SK-N-SH (cell line): ENCODE measurements at regions not wholly inside any gene's neighbourhood (a gene's known extent, or its start where the extent isn't known, plus 50 kb on each side); places are given as distances from the start of the nearest gene placed in this dataset.
A peak's percentile ranks its signal among the peaks of the same experiment; 100 is the strongest.

Experiments used
- CTCF ChIA-PET: fragments of 300-600, 350-600 bp; formaldehyde crosslinking; extraction: SDS; loops from one replicate; lab custom pipeline; 2021; lab: Yijun Ruan, JAX
- POLR2A ChIA-PET: fragments of 350-600 bp; sonication (Branson Sonifier 250); formaldehyde crosslinking; extraction: SDS; loops from one replicate; lab custom pipeline; 2020; ENCODE audit warnings: antibody characterized with exemption, inconsistent platforms; lab: Yijun Ruan, JAX
- DNase-seq: peaks from one replicate; pipeline ENCODE4 v3.0.0; 2012
- H2AFZ ChIP-seq: fragments of 200-600 bp; sonication (generic); 2 replicates; pipeline ENCODE4 v1.8.1; 2016; ENCODE audit warnings: antibody characterized with exemption, mild to moderate bottlenecking, low read depth
- H3F3A ChIP-seq: fragments of 200-600 bp; sonication (generic); replicated peaks from 2 replicates; pipeline ENCODE3; 2016; ENCODE audit warnings: antibody characterized with exemption, mild to moderate bottlenecking; ENCODE audit not compliant: insufficient read depth
- H3K27ac ChIP-seq, 2 experiments: fragments of 200-500 bp in 1 of 2; fragments of 200-600 bp in 1 of 2; sonication (Bioruptor generic) in 1 of 2; sonication (generic), shearing (Covaris generic) in 1 of 2; 2 replicates each; pipeline versions ENCODE4 v1.5.1 to v1.6.1; 2014 to 2016; ENCODE audit warnings: low read depth in 2 of 2, inconsistent platforms in 1 of 2, low read length in 1 of 2, mild to moderate bottlenecking in 1 of 2, mixed read lengths in 1 of 2
- H3K27me3 ChIP-seq: fragments of 200-600 bp; sonication (generic), shearing (Covaris generic); 2 replicates; pipeline ENCODE4 v1.6.1; 2016; ENCODE audit warnings: mixed run types; ENCODE audit not compliant: insufficient read depth
- H3K36me3 ChIP-seq, 2 experiments: fragments of 200-500 bp in 1 of 2; fragments of 200-600 bp in 1 of 2; sonication (Bioruptor generic) in 1 of 2; sonication (generic) in 1 of 2; replicated peaks in 1 of 2; 2 replicates each; pipeline versions ENCODE3 to v1.5.1; 2014 to 2016; ENCODE audit warnings: low read length in 1 of 2, mild to moderate bottlenecking in 1 of 2; ENCODE audit not compliant: insufficient read depth in 2 of 2, control insufficient read depth in 1 of 2
- H3K4me1 ChIP-seq, 2 experiments: fragments of 200-500 bp in 1 of 2; fragments of 200-600 bp in 1 of 2; sonication (Bioruptor generic) in 1 of 2; sonication (generic), shearing (Covaris generic) in 1 of 2; 2 replicates each; pipeline versions ENCODE4 v1.5.1 to v1.6.1; 2014 to 2016; ENCODE audit warnings: low read depth in 1 of 2, low read length in 1 of 2, mixed run types in 1 of 2; ENCODE audit not compliant: insufficient read depth in 2 of 2, control insufficient read depth in 1 of 2
- H3K4me2 ChIP-seq: fragments of 200-600 bp; sonication (generic), shearing (Covaris generic); 2 replicates; pipeline ENCODE4 v1.6.1; 2017; ENCODE audit warnings: mixed run types
- H3K4me3 ChIP-seq, 2 experiments: fragments of 200-500 bp in 1 of 2; fragments of 200-600 bp in 1 of 2; sonication (Bioruptor generic) in 1 of 2; sonication (generic), shearing (Covaris generic) in 1 of 2; 2 replicates each; pipeline versions ENCODE4 v1.5.1 to v1.8.1; 2014 to 2016; ENCODE audit warnings: low read depth in 2 of 2, inconsistent platforms in 1 of 2, low read length in 1 of 2, mild to moderate bottlenecking in 1 of 2, mixed read lengths in 1 of 2, moderate library complexity in 1 of 2
- H3K79me2 ChIP-seq: fragments of 200-600 bp; sonication (generic); 2 replicates; pipeline ENCODE4 v1.8.1; 2017; ENCODE audit warnings: mild to moderate bottlenecking; ENCODE audit not compliant: insufficient read depth
- H3K9ac ChIP-seq: fragments of 200-600 bp; sonication (generic); 2 replicates; pipeline ENCODE4 v1.6.1; 2017; ENCODE audit warnings: mixed run types
- H3K9me2 ChIP-seq: fragments of 200-600 bp; sonication (generic); 2 replicates; pipeline ENCODE4 v1.6.1; 2017; ENCODE audit warnings: mixed run types
- H3K9me3 ChIP-seq: fragments of 200-600 bp; sonication (generic); 2 replicates; pipeline ENCODE4 v1.6.1; 2017; ENCODE audit warnings: mixed run types, mild to moderate bottlenecking, moderate library complexity
- H4K20me1 ChIP-seq: fragments of 200-600 bp; sonication (generic); 2 replicates; pipeline ENCODE4 v1.6.1; 2017; ENCODE audit warnings: mild to moderate bottlenecking, mixed run types; ENCODE audit not compliant: insufficient read depth
- FOSL2 ChIP-seq: IDR thresholded peaks from 2 replicates; pipeline ENCODE4 v1.4.0; 2012; ENCODE audit warnings: low read depth, mild to moderate bottlenecking, moderate library complexity, borderline replicate concordance
- FOXM1 ChIP-seq: IDR thresholded peaks from 2 replicates; pipeline ENCODE4 v1.4.0; 2012; ENCODE audit warnings: low read depth, mild to moderate bottlenecking
- IRF3 ChIP-seq: fragments of 150-350 bp; IDR thresholded peaks from 2 replicates; pipeline ENCODE4 v1.6.1; 2016; ENCODE audit warnings: mild to moderate bottlenecking, low read depth, low read length
- JUND ChIP-seq: IDR thresholded peaks from 2 replicates; pipeline ENCODE4 v1.4.0; 2012
- NFIC ChIP-seq: IDR thresholded peaks from 2 replicates; pipeline ENCODE4 v1.4.0; 2012; ENCODE audit warnings: borderline replicate concordance
- RFX5 ChIP-seq: IDR thresholded peaks from 2 replicates; pipeline ENCODE4 v1.6.1; 2012; ENCODE audit warnings: mild to moderate bottlenecking, improper control_type of control experiment, low read length
- YY1 ChIP-seq: IDR thresholded peaks from 2 replicates; pipeline ENCODE4 v1.4.0; 2012; ENCODE audit warnings: low read depth, mild to moderate bottlenecking
- WGBS: methylation state at CpG from one replicate; pipeline ENCODE4 v1.1.6; 2017; ENCODE audit warnings: low lambda C conversion rate; 5-methylcytosine and 5-hydroxymethylcytosine counted together
- TF ChIP-seq, protein P1 (sequence below): IDR thresholded peaks from 2 replicates; pipeline ENCODE4 v1.4.0; 2012; ENCODE audit warnings: low read depth
- TF ChIP-seq, protein P2 (sequence below): IDR thresholded peaks from 2 replicates; pipeline ENCODE4 v1.4.0; 2012; ENCODE audit warnings: low read depth, borderline replicate concordance

DNA sequence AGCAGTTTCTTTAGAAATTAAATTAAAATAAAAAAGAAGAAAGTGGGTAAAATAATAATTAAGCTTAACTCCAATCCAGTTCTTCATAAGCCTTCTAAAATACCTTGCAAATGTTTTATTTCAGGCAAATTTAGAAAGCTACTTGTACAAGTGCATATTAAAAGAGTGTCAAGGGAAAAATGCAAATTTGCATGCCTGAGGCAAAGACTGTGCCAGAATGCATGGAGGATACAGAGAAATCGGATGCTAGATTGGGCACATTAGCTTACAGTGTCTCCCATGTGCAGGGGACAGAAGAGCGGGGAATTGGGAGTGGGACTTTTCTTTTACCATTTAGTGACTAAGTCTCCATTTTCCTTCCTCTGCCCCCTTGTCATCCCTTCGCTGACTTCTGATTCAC, 173.0 kb upstream of the NWD2 start:
- H3K4me1 ChIP-seq: no peaks in the 10 kb centered on the region
- WGBS: 33% methylated on average over 3 of the region's 3 CpGs
- POLR2A ChIA-PET: no interaction called here
- H3K4me3 ChIP-seq: no peak overlapping the region
- no peak overlapping the region for H3K27ac ChIP-seq
- no peak overlapping the region for H3K9ac ChIP-seq
- DNase-seq: no peak
- H3K4me2 ChIP-seq: no peak overlapping the region
- H2AFZ ChIP-seq: 0 out of 2 replicates have a peak overlapping the region, but pooled peaks have one; percentile 13
- TF ChIP-seq RFX5: no peak
- TF ChIP-seq, protein P1, sequence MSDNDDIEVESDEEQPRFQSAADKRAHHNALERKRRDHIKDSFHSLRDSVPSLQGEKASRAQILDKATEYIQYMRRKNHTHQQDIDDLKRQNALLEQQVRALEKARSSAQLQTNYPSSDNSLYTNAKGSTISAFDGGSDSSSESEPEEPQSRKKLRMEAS: no peak
- TF ChIP-seq YY1: no peak
- no peak for TF ChIP-seq NFIC
- no peak for TF ChIP-seq IRF3
- TF ChIP-seq, all 33 proteins: peak for 0
- Histone ChIP-seq H3K36me3 (no peaks in the 10 kb centered on the region), H3K27me3 (no peaks in the 10 kb centered on the region), H3K9me2 (no peaks in the 10 kb centered on the region), H3K9me3 (no peaks in the 10 kb centered on the region), H4K20me1 (no peaks in the 10 kb centered on the region), H3K79me2 (no peaks in the 10 kb centered on the region), H3F3A (no peaks in the 10 kb centered on the region)
- CTCF ChIA-PET: interaction anchor here (0.6 kb wide), 1 partner anchor 276 kb away, joined by 3 read pairs; no protein-coding TSS in a partner anchor

- 20% methylated on average over 10 of the region's 10 CpGs for WGBS
- H4K20me1 ChIP-seq: no peaks in the 10 kb centered on the region
- TF ChIP-seq JUND: 0 out of 2 replicates have a peak, but pooled peaks have one; percentile 20
- TF ChIP-seq, protein P2, sequence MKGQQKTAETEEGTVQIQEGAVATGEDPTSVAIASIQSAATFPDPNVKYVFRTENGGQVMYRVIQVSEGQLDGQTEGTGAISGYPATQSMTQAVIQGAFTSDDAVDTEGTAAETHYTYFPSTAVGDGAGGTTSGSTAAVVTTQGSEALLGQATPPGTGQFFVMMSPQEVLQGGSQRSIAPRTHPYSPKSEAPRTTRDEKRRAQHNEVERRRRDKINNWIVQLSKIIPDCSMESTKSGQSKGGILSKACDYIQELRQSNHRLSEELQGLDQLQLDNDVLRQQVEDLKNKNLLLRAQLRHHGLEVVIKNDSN: no peak
- TF ChIP-seq RFX5: peak; percentile 46; the same call in 1 of the 2 replicates
- 0 out of 2 replicates have a peak, but pooled peaks have one; percentile 19 for TF ChIP-seq FOSL2
- TF ChIP-seq FOXM1: no peak
- H3K27me3 ChIP-seq: no peaks in the 10 kb centered on the region
- ChIA-PET POLR2A (no interaction called here), CTCF (no interaction called here)
- H3K4me1 ChIP-seq: no peaks in the 10 kb centered on the region
- peak overlapping the region; percentile 93 for H2AFZ ChIP-seq
- no peaks in the 10 kb centered on the region for H3K9me3 ChIP-seq
- H3K36me3 ChIP-seq: no peaks in the 10 kb centered on the region
- H3F3A ChIP-seq: no peaks in the 10 kb centered on the region
- H3K27ac ChIP-seq: peak overlapping the region in 1 of 2 experiments; percentile 34; a peak in 2 of 4 replicates
- peak overlapping the region; percentile 63 to 67 for H3K4me3 ChIP-seq
- peak; percentile 26 for DNase-seq
- H3K9me2 ChIP-seq: no peaks in the 10 kb centered on the region
- H3K79me2 ChIP-seq: no peaks in the 10 kb centered on the region
- peak overlapping the region; percentile 59 for H3K9ac ChIP-seq
- peak overlapping the region; percentile 69 for H3K4me2 ChIP-seq
Observed at GRCh38 chr4:37073226-37073840, 171.2 kb upstream of the NWD2 start.
